Endothelial cell of umbilical vein (primary cell): ENCODE measurements at regions not wholly inside any gene's neighbourhood (a gene's known extent, or its start where the extent isn't known, plus 50 kb on each side); places are given as distances from the start of the nearest gene placed in this dataset.

Source experiments
- BruUV-seq: library from RNA; stranded (reverse); fragments of 400-500 nt; replicated peaks from 2 replicates; lab custom pipeline; 2021; lab: Mats Ljungman, UMichigan
- CTCF ChIA-PET: fragments of 300-600, 350-600 bp; sonication (Branson Sonifier 250); formaldehyde crosslinking; loops from one replicate; lab custom pipeline; 2021; ENCODE audit warnings: antibody characterized with exemption, inconsistent platforms; lab: Charles Lee
- POLR2A ChIA-PET: fragments of 300-600, 350-600 bp; sonication (Branson Sonifier 250); formaldehyde crosslinking; loops from one replicate; lab custom pipeline; 2021; ENCODE audit warnings: antibody characterized with exemption, inconsistent platforms; lab: Charles Lee
- DNase-seq: peaks from one replicate; pipeline ENCODE4 v3.0.0-alpha.2; 2011; ENCODE audit warnings: low read depth, low spot score
- FAIRE-seq: peaks from 2 replicates; lab custom pipeline; 2011; peaks lifted over from hg19 to GRCh38; lab: Jason Lieb, UNC
- H2AFZ ChIP-seq: 2 replicates; pipeline ENCODE4 v1.6.0; 2012; ENCODE audit warnings: low read depth, low read length, control low read depth, inconsistent platforms
- H3K27ac ChIP-seq: 2 replicates; pipeline ENCODE4 v1.5.1; 2011; ENCODE audit warnings: low read depth, mild to moderate bottlenecking, control low read depth, low read length, moderate library complexity; ENCODE audit not compliant: insufficient read depth
- H3K27me3 ChIP-seq, 2 experiments: 2 replicates each; pipeline versions ENCODE4 v1.6.0 to v1.6.1; 2011; ENCODE audit warnings: low read length in 2 of 2, mixed read lengths in 1 of 2; ENCODE audit not compliant: control insufficient read depth in 2 of 2, insufficient read depth in 2 of 2
- H3K36me3 ChIP-seq, 2 experiments: 2 replicates in 1 of 2; 3 replicates in 1 of 2; pipeline ENCODE4 v1.5.1; 2011; ENCODE audit warnings: low read length in 2 of 2, mild to moderate bottlenecking in 1 of 2, moderate library complexity in 1 of 2; ENCODE audit not compliant: control insufficient read depth in 2 of 2, insufficient read depth in 2 of 2; ENCODE audit errors: extremely low read depth in 1 of 2
- H3K4me1 ChIP-seq: 3 replicates; pipeline ENCODE4 v1.5.1; 2011; ENCODE audit warnings: mild to moderate bottlenecking, low read length; ENCODE audit not compliant: control insufficient read depth, insufficient read depth; ENCODE audit errors: extremely low read depth
- H3K4me2 ChIP-seq: 2 replicates; pipeline ENCODE4 v1.6.1; 2011; ENCODE audit warnings: low read length, control low read depth, mixed read lengths; ENCODE audit not compliant: insufficient read depth
- H3K4me3 ChIP-seq, 3 experiments: fragments of 200-600 bp in 1 of 3; sonication (generic), shearing (Covaris generic) in 1 of 3; replicated peaks in 1 of 3; 2 replicates each; pipeline ENCODE4 v1.5.1; 2011 to 2016; ENCODE audit warnings: control low read depth in 3 of 3, low read length in 3 of 3, mild to moderate bottlenecking in 2 of 3, inconsistent platforms in 1 of 3, low read depth in 1 of 3, moderate library complexity in 1 of 3; ENCODE audit not compliant: insufficient read depth in 1 of 3
- H3K79me2 ChIP-seq: 2 replicates; pipeline ENCODE4 v1.6.0; 2012; ENCODE audit warnings: low read length, inconsistent platforms; ENCODE audit not compliant: control insufficient read depth, insufficient read depth
- H3K9ac ChIP-seq: replicated peaks from 2 replicates; pipeline ENCODE3; 2011; ENCODE audit warnings: low read length, control low read depth; ENCODE audit not compliant: insufficient read depth; ENCODE audit errors: extremely low read depth
- H3K9me1 ChIP-seq: replicated peaks from 3 replicates; pipeline ENCODE4 v1.6.0; 2011; ENCODE audit warnings: mild to moderate bottlenecking, low read length; ENCODE audit not compliant: control insufficient read depth, insufficient read depth; ENCODE audit errors: extremely low read depth
- H3K9me3 ChIP-seq: replicated peaks from 2 replicates; pipeline ENCODE4 v1.5.1; 2012; ENCODE audit warnings: low read length, inconsistent platforms; ENCODE audit not compliant: control insufficient read depth, insufficient read depth
- H4K20me1 ChIP-seq: replicated peaks from 2 replicates; pipeline ENCODE3; 2011; ENCODE audit warnings: mild to moderate bottlenecking, low read length; ENCODE audit not compliant: control insufficient read depth, insufficient read depth; ENCODE audit errors: extremely low read depth
- CTCF ChIP-seq, 2 donors: IDR thresholded peaks; 1 replicate in 1 of 2; 2 replicates in 1 of 2; pipeline ENCODE4 v1.5.1; 2011; ENCODE audit warnings: low read length in 2 of 2, mild to moderate bottlenecking in 2 of 2, moderate library complexity in 2 of 2, control low read depth in 1 of 2, inconsistent platforms in 1 of 2, low read depth in 1 of 2; ENCODE audit not compliant: insufficient read depth in 1 of 2; ENCODE audit errors: extremely low read depth in 1 of 2
- EZH2 ChIP-seq: IDR thresholded peaks from 2 replicates; pipeline ENCODE4 v1.6.1; 2012; ENCODE audit warnings: borderline replicate concordance, low read depth, mild to moderate bottlenecking, moderate library complexity, low read length, inconsistent platforms; ENCODE audit not compliant: severe bottlenecking
- FOS ChIP-seq: IDR thresholded peaks from 2 replicates; pipeline ENCODE4 v1.6.1; 2011; ENCODE audit warnings: mild to moderate bottlenecking, low read length, moderate library complexity, borderline replicate concordance; ENCODE audit not compliant: insufficient read depth
- GATA2 ChIP-seq: IDR thresholded peaks from 2 replicates; pipeline ENCODE4 v1.7.0; 2011; ENCODE audit warnings: low read depth, mild to moderate bottlenecking, moderate library complexity, mixed read lengths, low read length; ENCODE audit not compliant: insufficient read length, insufficient read depth
- JUN ChIP-seq: IDR thresholded peaks from 2 replicates; pipeline ENCODE4 v1.6.1; 2011; ENCODE audit warnings: borderline replicate concordance, low read depth; ENCODE audit not compliant: insufficient read length, insufficient read depth
- MAX ChIP-seq: IDR thresholded peaks from 2 replicates; pipeline ENCODE4 v1.6.1; 2011; ENCODE audit not compliant: insufficient read depth, insufficient read length
- MYC ChIP-seq: IDR thresholded peaks from one replicate; pipeline ENCODE4 v1.6.1; 2011; ENCODE audit warnings: mild to moderate bottlenecking, low read depth, low read length
- POLR2A ChIP-seq: IDR thresholded peaks from 2 replicates; pipeline ENCODE4 v1.6.1; 2012; ENCODE audit warnings: low read depth, mild to moderate bottlenecking, control low read depth, low read length
- POLR2AphosphoS5 ChIP-seq: IDR thresholded peaks from 2 replicates; pipeline ENCODE4 v1.6.1; 2012; ENCODE audit warnings: low read depth, mild to moderate bottlenecking, control low read depth, low read length, moderate library complexity; ENCODE audit not compliant: insufficient read depth
- dilution Hi-C: fragments of 300-500 bp; cut with MboI; formaldehyde crosslinking; loops from one replicate; pipeline ENCODE4 v1.15.0; 2019; ENCODE audit warnings: low sequenced_read_pairs; ENCODE audit not compliant: extremely low pct_ligation_motif_present
- intact Hi-C: fragments of 100-400 bp; cut with micrococcal nuclease; formaldehyde crosslinking; loops from one replicate; pipeline ENCODE4 v1.10.0; 2022

GRCh38 chr4:13922459-13922858, 294.9 kb upstream of the BOD1L1 start:
- intact Hi-C loops, result no loop called here
- H3K9ac ChIP-seq, result no peak overlapping the region
- POLR2A ChIA-PET, result no interaction called here

GRCh38 chr4:13922873-13923645, 295.5 kb upstream of the BOD1L1 start:
- TF ChIP-seq MAX (no peak), MYC (no peak), POLR2AphosphoS5 (no peak), JUN (no peak), CTCF (IDR thresholded peaks at IDR 0.05; ENCODE audit: extremely low read depth in 1 of 2, insufficient read depth in 1 of 2, low read depth in 1 of 2, low read length in 2 of 2) (no peak), FOS (no peak), POLR2A (no peak), EZH2 (no peak), GATA2 (no peak)
- no peak overlapping the region for H3K27ac ChIP-seq
- no peak overlapping the region for H3K9ac ChIP-seq
- H2AFZ ChIP-seq, result no peak overlapping the region
- H3K4me2 ChIP-seq, result no peak overlapping the region
- H3K27me3 ChIP-seq, result no peaks in the 10 kb centered on the region
- no TSS peak for BruUV-seq
- ChIA-PET CTCF (interaction anchor here (1.1 kb wide), 1 partner anchor 14 kb away, joined by 3 read pairs; no protein-coding TSS in a partner anchor), POLR2A (no interaction called here)
- H3K4me3 ChIP-seq, result no peak overlapping the region
- H3K36me3 ChIP-seq, result no peaks in the 10 kb centered on the region
- no peaks in the 10 kb centered on the region for H3K79me2 ChIP-seq
- no peak for DNase-seq
- no peaks in the 10 kb centered on the region for H4K20me1 ChIP-seq
- dilution Hi-C loops (no loop called here), intact Hi-C loops (no loop called here)
- no peaks in the 10 kb centered on the region for H3K9me1 ChIP-seq
- peaks cover 7% of the 10 kb centered on the region for H3K4me1 ChIP-seq
- no peak for FAIRE-seq
- H3K9me3 ChIP-seq, result no peaks in the 10 kb centered on the region

More at GRCh38 chr4:13922459-13922858, 294.9 kb upstream of the BOD1L1 start:
- H3K27me3 ChIP-seq, result no peaks in the 10 kb centered on the region
- H2AFZ ChIP-seq, result no peak overlapping the region
- FAIRE-seq (no peak), DNase-seq (no peak)
- H3K4me1 ChIP-seq, result peaks cover 7% of the 10 kb centered on the region
- CTCF ChIA-PET, result no interaction called here
- H3K4me2 ChIP-seq, result no peak overlapping the region
- no TSS peak for BruUV-seq
- no peaks in the 10 kb centered on the region for H4K20me1 ChIP-seq
- dilution Hi-C loops, result no loop called here
- H3K9me3 ChIP-seq, result no peaks in the 10 kb centered on the region
- H3K27ac ChIP-seq, result no peak overlapping the region
- H3K9me1 ChIP-seq, result no peaks in the 10 kb centered on the region
- no peaks in the 10 kb centered on the region for H3K79me2 ChIP-seq
- H3K36me3 ChIP-seq, result no peaks in the 10 kb centered on the region
- no peak overlapping the region for H3K4me3 ChIP-seq
- TF ChIP-seq JUN, result no peak
- TF ChIP-seq EZH2, result no peak
- TF ChIP-seq MYC, result no peak
- no peak for TF ChIP-seq POLR2AphosphoS5
- TF ChIP-seq POLR2A, result no peak
- TF ChIP-seq GATA2, result no peak
